ENCODE measurements at regions not wholly inside any gene's neighbourhood (a gene's known extent, or its start where the extent isn't known, plus 50 kb on each side); places are given as distances from the start of the nearest gene placed in this dataset.

DNA sequence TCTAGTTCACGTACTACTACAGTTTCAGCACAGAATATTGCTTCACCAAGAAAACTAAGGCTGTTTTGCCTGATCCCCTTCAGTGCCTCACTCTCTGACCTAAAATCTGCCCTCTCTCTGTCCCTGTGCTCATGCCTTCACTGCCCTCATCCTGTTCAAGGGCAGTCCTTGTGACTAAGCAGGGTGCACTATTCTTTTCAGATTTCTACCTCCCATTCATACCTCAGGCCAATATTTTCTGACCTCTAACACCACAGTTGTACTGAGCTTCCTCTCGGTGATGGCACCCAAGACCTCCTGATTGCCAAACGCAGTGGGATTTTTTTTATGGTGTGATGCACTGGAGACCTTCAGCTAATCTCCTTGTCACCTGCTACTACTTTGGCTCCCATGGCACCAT, 57.7 kb upstream of the GADD45A start:
- Histone ChIP-seq H3K9me3 (no peaks in the 10 kb centered on the region), H3K36me3 (no peaks in the 10 kb centered on the region), H3K4me3 (no peak overlapping the region), H3K27me3 (ENCODE audit: low read depth) (no peaks in the 10 kb centered on the region), H3K4me1 (peaks cover 6% of the 10 kb centered on the region), H3K27ac (no peak overlapping the region)
- TF ChIP-seq CTCF (IDR thresholded peaks at IDR 0.05), result no peak
- ATAC-seq (no peak), DNase-seq (no peak)
- intact Hi-C loops (cut with DNase I), result no loop called here

DNA sequence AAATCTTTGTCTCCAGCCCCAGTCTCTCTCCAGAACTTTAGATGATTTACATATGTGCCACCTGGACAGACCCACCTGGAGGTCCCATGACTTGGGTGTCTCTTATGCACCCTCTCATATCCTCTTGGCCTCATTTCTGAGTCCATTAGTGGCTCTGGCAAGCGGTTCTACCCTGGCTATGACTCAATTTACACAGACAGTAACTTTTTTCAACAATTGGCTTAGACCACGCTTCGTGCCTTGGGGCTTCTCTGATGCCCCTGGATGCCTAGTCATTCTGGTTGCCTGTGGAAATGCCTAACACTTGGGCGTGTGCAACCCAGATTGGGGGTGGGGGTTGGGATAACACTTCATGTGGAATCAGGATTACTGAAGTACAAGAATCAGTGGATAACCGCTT, 57.1 kb upstream of the GADD45A start:
- intact Hi-C loops (cut with DNase I), result no loop called here
- H3K9me3 ChIP-seq, result no peaks in the 10 kb centered on the region
- ATAC-seq, result no peak

DNA sequence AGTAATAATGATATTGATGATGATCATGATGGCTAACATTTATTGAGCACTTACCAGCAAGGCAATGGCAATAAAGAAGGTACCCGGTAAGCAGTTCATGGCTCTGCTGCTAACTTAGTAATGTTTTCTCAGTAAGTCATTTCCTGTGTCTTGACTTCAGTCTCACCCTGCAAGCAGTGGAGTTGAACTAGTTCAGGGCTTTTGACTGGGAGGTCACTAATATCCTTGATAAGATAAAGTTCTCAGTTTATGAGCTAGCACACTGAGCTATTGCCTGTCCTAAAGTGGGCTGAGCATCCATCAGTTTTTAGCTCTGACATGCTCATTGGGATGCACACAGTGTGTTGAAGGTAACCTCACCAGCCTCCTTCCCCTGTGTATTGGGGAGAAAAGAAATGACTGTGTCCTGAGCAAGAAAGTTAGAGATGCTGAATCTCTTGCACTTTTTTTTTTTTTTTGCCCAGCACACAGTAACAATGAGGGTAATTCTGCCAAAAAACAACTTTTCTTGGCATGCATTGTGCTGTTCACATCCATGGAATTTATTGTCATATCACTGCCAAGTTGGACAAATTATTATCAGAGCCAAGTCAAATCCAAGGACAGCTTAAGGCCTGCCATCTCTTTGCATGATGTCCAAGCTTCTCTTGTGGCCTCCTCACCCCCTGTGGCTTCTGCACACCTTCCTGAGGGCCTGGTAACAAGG, 55.5 kb upstream of the GADD45A start:
- no peak for DNase-seq
- Histone ChIP-seq H3K27ac (no peak overlapping the region), H3K27me3 (ENCODE audit: low read depth) (no peaks in the 10 kb centered on the region), H3K4me3 (no peak overlapping the region), H3K36me3 (no peaks in the 10 kb centered on the region), H3K4me1 (peaks cover 6% of the 10 kb centered on the region), H3K9me3 (no peaks in the 10 kb centered on the region)
- no peak for TF ChIP-seq CTCF (IDR thresholded peaks at IDR 0.05)
- ATAC-seq, result no peak
- intact Hi-C loops (cut with DNase I), result no loop called here

More for the DNA sequence above, 57.1 kb upstream of the GADD45A start:
- no peak for DNase-seq
- Histone ChIP-seq H3K36me3 (no peaks in the 10 kb centered on the region), H3K27me3 (ENCODE audit: low read depth) (no peaks in the 10 kb centered on the region), H3K27ac (no peak overlapping the region), H3K4me3 (no peak overlapping the region), H3K4me1 (peaks cover 6% of the 10 kb centered on the region)
- TF ChIP-seq CTCF (IDR thresholded peaks at IDR 0.05), result no peak

DNA sequence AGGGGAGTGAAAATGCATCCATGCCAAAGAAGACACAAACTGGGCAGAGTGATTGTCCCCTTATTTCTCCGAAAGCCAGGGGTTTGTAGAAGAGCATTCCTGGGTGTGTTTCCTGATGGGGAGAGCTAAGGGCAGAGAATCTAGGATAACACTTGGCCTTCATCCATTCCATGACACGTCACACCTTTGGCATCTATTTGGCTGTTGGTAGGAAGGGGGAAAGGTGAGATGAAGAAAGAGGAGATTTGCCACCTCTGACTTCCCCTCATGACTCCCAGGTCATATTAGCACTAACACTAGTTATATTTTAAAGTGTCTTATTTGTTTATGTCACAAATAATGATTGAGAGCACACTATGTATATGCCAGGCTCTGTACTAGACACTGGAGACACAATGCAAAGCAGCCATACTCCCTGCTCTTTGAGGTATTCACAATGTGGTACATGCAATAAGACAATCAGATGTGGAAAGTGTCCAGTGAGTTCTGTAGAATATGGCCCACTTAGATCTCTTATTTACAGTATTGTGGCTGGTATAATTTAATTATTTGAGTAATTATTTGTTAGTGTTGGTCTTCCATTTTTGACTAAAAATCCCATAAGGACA, 54.5 kb upstream of the GADD45A start:
- intact Hi-C loops (cut with DNase I), result no loop called here
- no peak overlapping the region for H3K27ac ChIP-seq
- DNase-seq (no peak), ATAC-seq (no peak)
- no peak for TF ChIP-seq CTCF (IDR thresholded peaks at IDR 0.05)
- no peak overlapping the region for H3K4me3 ChIP-seq
- no peaks in the 10 kb centered on the region for H3K36me3 ChIP-seq
- H3K4me1 ChIP-seq, result peaks cover 6% of the 10 kb centered on the region
- no peaks in the 10 kb centered on the region for H3K9me3 ChIP-seq
- no peaks in the 10 kb centered on the region for H3K27me3 ChIP-seq (ENCODE audit: low read depth)

DNA sequence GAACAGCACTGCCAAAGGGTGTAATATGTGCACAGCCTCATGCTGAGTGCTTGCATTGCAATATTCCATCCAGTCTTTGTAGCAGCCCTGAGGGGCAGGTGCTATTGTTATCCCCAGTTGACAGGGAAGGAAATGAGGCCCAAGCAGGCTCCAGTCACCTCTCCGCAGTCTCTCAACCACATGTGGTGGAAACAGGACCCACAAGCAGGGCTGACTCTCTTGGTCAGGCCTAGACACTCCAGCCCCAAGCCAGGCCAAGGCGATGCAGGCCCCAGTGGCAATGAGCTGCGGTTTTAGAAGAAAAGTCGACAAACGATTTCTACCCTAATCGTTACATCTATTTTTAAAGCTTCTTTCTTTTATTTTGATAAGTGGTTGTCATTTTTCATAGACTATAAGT, 52.6 kb upstream of the GADD45A start:
- H3K27ac ChIP-seq, result no peak overlapping the region
- H3K27me3 ChIP-seq (ENCODE audit: low read depth), result no peaks in the 10 kb centered on the region
- DNase-seq (no peak), ATAC-seq (no peak)
- TF ChIP-seq CTCF (IDR thresholded peaks at IDR 0.05), result no peak
- no peaks in the 10 kb centered on the region for H3K36me3 ChIP-seq
- H3K9me3 ChIP-seq, result no peaks in the 10 kb centered on the region
- no peak overlapping the region for H3K4me3 ChIP-seq
- peaks cover 6% of the 10 kb centered on the region for H3K4me1 ChIP-seq
- intact Hi-C loops (cut with DNase I), result no loop called here

Measured in lower lobe of right lung (tissue), 2 donors.